OCI-LY3 (cell line): ENCODE measurements at regions not wholly inside any gene's neighbourhood (a gene's known extent, or its start where the extent isn't known, plus 50 kb on each side); places are given as distances from the start of the nearest gene placed in this dataset.

Source experiments
- EZH2phosphoT487 ChIP-seq: fragments of 200-600 bp; shearing (Covaris generic); IDR thresholded peaks from 2 replicates; pipeline ENCODE4 v1.6.1; 2018; ENCODE audit warnings: antibody characterized with exemption, mixed run types, low read depth
- TF ChIP-seq, protein P1 (sequence below): fragments of 200-600, 300-600 bp; sonication (generic); IDR thresholded peaks from 2 replicates; pipeline ENCODE4 v1.5.1; 2014; ENCODE audit warnings: antibody characterized with exemption, low read length, low read depth

DNA sequence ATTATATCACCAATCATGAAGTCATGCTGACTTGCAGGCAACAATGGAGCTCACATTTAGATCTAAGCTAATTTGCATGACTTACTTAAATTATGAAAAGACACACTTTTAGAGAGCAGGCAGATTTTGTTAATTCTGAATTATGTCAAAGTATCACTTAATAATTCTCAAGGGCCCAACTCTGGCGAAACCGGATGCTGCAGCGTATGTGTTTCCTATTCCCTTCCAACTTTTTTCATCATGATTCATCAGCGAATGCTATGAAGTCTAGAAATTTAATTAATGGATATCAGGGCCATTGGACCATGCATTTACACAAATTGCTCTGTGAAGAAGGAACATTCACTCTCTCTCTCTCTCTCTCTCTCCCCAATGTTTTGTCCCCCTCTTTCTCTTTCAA is 63.5 kb upstream of the GOLGA8A start:
- TF ChIP-seq, protein P1, sequence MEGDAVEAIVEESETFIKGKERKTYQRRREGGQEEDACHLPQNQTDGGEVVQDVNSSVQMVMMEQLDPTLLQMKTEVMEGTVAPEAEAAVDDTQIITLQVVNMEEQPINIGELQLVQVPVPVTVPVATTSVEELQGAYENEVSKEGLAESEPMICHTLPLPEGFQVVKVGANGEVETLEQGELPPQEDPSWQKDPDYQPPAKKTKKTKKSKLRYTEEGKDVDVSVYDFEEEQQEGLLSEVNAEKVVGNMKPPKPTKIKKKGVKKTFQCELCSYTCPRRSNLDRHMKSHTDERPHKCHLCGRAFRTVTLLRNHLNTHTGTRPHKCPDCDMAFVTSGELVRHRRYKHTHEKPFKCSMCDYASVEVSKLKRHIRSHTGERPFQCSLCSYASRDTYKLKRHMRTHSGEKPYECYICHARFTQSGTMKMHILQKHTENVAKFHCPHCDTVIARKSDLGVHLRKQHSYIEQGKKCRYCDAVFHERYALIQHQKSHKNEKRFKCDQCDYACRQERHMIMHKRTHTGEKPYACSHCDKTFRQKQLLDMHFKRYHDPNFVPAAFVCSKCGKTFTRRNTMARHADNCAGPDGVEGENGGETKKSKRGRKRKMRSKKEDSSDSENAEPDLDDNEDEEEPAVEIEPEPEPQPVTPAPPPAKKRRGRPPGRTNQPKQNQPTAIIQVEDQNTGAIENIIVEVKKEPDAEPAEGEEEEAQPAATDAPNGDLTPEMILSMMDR = no peak
- TF ChIP-seq EZH2phosphoT487 = no peak
